ENCODE measurements at regions not wholly inside any gene's neighbourhood (a gene's known extent, or its start where the extent isn't known, plus 50 kb on each side); places are given as distances from the start of the nearest gene placed in this dataset.

- Histone ChIP-seq H3K4me3 (ENCODE audit: low read depth in 1 of 3, low read length in 3 of 3) (no peak overlapping the region), H3K36me3 (ENCODE audit: control insufficient read depth in 4 of 4, insufficient read depth in 3 of 4, low read depth in 1 of 4, low read length in 3 of 4) (no peaks in the 10 kb centered on the region), H3K9ac (ENCODE audit: low read depth in 1 of 2, low read length in 2 of 2) (peak overlapping the region in 1 of 2 donors; percentile 4), H3K27me3 (ENCODE audit: control insufficient read depth in 4 of 4, insufficient read depth in 4 of 4, low read length in 3 of 4) (no peaks in the 10 kb centered on the region), H3K27ac (ENCODE audit: low read depth in 1 of 2, low read length in 2 of 2) (no peak overlapping the region), H3K9me3 (ENCODE audit: control insufficient read depth in 4 of 4, low read length in 3 of 4) (no peaks in the 10 kb centered on the region), H3K4me1 (ENCODE audit: control insufficient read depth in 4 of 4, insufficient read depth in 4 of 4, low read length in 3 of 4) (peaks cover 3 to 39% (median 26%) of the 10 kb centered on the region in 4 donors)
- TF ChIP-seq HNF4G (IDR thresholded peaks at IDR 0.05) = no peak
- peak; percentile 27 to 33 for TF ChIP-seq HNF4A (conservative IDR thresholded peaks at IDR 0.05)
- DNase-seq (ENCODE audit: low spot score) = no peak
- WGBS = 77% methylated on average over 12 of the region's 12 CpGs
These were observed 60.0 kb upstream of the ZFAND3 start for GRCh38 chr6:37759221-37760144.

GRCh38 chr6:37758647-37759046, 60.9 kb upstream of the ZFAND3 start:
- DNase-seq (ENCODE audit: low spot score) = no peak
- Histone ChIP-seq H3K9me3 (ENCODE audit: control insufficient read depth in 4 of 4, low read length in 3 of 4) (no peaks in the 10 kb centered on the region), H3K27ac (ENCODE audit: low read depth in 1 of 2, low read length in 2 of 2) (no peak overlapping the region), H3K4me1 (ENCODE audit: control insufficient read depth in 4 of 4, insufficient read depth in 4 of 4, low read length in 3 of 4) (peaks cover 3 to 33% (median 24%) of the 10 kb centered on the region in 4 donors), H3K9ac (ENCODE audit: low read depth in 1 of 2, low read length in 2 of 2) (no peak overlapping the region), H3K27me3 (ENCODE audit: control insufficient read depth in 4 of 4, insufficient read depth in 4 of 4, low read length in 3 of 4) (no peaks in the 10 kb centered on the region), H3K4me3 (ENCODE audit: low read depth in 1 of 3, low read length in 3 of 3) (no peak overlapping the region), H3K36me3 (ENCODE audit: control insufficient read depth in 4 of 4, insufficient read depth in 3 of 4, low read depth in 1 of 4, low read length in 3 of 4) (no peaks in the 10 kb centered on the region)
- TF ChIP-seq HNF4A (conservative IDR thresholded peaks at IDR 0.05) (no peak), RXRA (IDR thresholded peaks at IDR 0.05) (no peak), CTCF (IDR thresholded peaks at IDR 0.05; ENCODE audit: low read depth, low read length, missing input control) (no peak), EGR1 (IDR thresholded peaks at IDR 0.05; ENCODE audit: low read depth in 2 of 2) (no peak), ZBTB33 (IDR thresholded peaks at IDR 0.05) (no peak), TAF1 (conservative IDR thresholded peaks at IDR 0.05) (no peak), FOXA1 (IDR thresholded peaks at IDR 0.05) (no peak), REST (IDR thresholded peaks at IDR 0.05) (no peak), MAX (IDR thresholded peaks at IDR 0.05) (no peak), YY1 (IDR thresholded peaks at IDR 0.05) (no peak), SP1 (IDR thresholded peaks at IDR 0.05) (no peak), JUND (IDR thresholded peaks at IDR 0.05) (no peak), RAD21 (IDR thresholded peaks at IDR 0.05) (no peak), GABPA (IDR thresholded peaks at IDR 0.05 in 1 of 2, conservative IDR thresholded peaks at IDR 0.05 in 1 of 2) (no peak), HNF4G (IDR thresholded peaks at IDR 0.05) (no peak), ATF3 (IDR thresholded peaks at IDR 0.05) (no peak), NR2F2 (IDR thresholded peaks at IDR 0.05) (no peak), FOXA2 (IDR thresholded peaks at IDR 0.05) (no peak)
- 73% methylated on average over 5 of the region's 5 CpGs for WGBS

Measured in liver (tissue), 8 donors.